ENCODE measurements at regions not wholly inside any gene's neighbourhood (a gene's known extent, or its start where the extent isn't known, plus 50 kb on each side); places are given as distances from the start of the nearest gene placed in this dataset.

GRCh38 chr12:115630136-115630535 is 647.4 kb downstream of the MED13L start:
- DNase-seq, result no peak

- DNase-seq, result no peak
Observed at GRCh38 chr12:115626210-115626609, 651.3 kb downstream of the MED13L start.

- no peak for DNase-seq
Observed at GRCh38 chr12:115623764-115624334, 653.6 kb downstream of the MED13L start.

- no peak for DNase-seq
Observed at GRCh38 chr12:115623275-115623674, 654.2 kb downstream of the MED13L start.

GRCh38 chr12:115620816-115621215 is 656.7 kb downstream of the MED13L start:
- DNase-seq, result no peak

GRCh38 chr12:115619889-115620288 is 657.6 kb downstream of the MED13L start:
- DNase-seq, result no peak

GRCh38 chr12:115619061-115619460 is 658.4 kb downstream of the MED13L start:
- DNase-seq, result no peak

GRCh38 chr12:115618105-115618504 is 659.4 kb downstream of the MED13L start:
- DNase-seq, result no peak

GRCh38 chr12:115617391-115617790 is 660.1 kb downstream of the MED13L start:
- DNase-seq, result no peak

GRCh38 chr12:115611477-115611876 is 666.0 kb downstream of the MED13L start:
- no peak for DNase-seq

- no peak for DNase-seq
Observed at GRCh38 chr12:115609347-115609746, 668.1 kb downstream of the MED13L start.

- DNase-seq, result no peak
Observed at GRCh38 chr12:115606040-115606439, 671.5 kb downstream of the MED13L start.

GRCh38 chr12:115598871-115599811 is 678.4 kb downstream of the MED13L start:
- no peak for DNase-seq

- DNase-seq, result no peak
Observed at GRCh38 chr12:115597157-115597712, 680.3 kb downstream of the MED13L start.

- DNase-seq, result no peak
Observed at GRCh38 chr12:115588131-115588530, 689.4 kb downstream of the MED13L start.

GRCh38 chr12:115584156-115584555 is 693.3 kb downstream of the MED13L start:
- DNase-seq, result no peak

- no peak for DNase-seq
Observed at GRCh38 chr12:115583591-115583990, 693.9 kb downstream of the MED13L start.

GRCh38 chr12:115577401-115577800 is 700.1 kb downstream of the MED13L start:
- no peak for DNase-seq

GRCh38 chr12:115574826-115575225 is 702.7 kb downstream of the MED13L start:
- no peak for DNase-seq

- DNase-seq, result no peak
Observed at GRCh38 chr12:115572440-115572839, 705.1 kb downstream of the MED13L start.

- DNase-seq, result no peak
Observed at GRCh38 chr12:115571446-115571845, 706.0 kb downstream of the MED13L start.

- no peak for DNase-seq
Observed at GRCh38 chr12:115571027-115571426, 706.5 kb downstream of the MED13L start.

GRCh38 chr12:115570069-115570777 is 707.3 kb downstream of the MED13L start:
- DNase-seq, result no peak

Data from NCI-H524 treated with DMSO at 0.1 percent for 48 hours (cell line).